ENCODE measurements at regions not wholly inside any gene's neighbourhood (a gene's known extent, or its start where the extent isn't known, plus 50 kb on each side); places are given as distances from the start of the nearest gene placed in this dataset.

GRCh38 chr12:97006585-97006984, 99.5 kb downstream of the NEDD1 start:
- H3K9me1 ChIP-seq (ENCODE audit: control insufficient read depth, extremely low read depth, insufficient read depth, low read length), result no peaks in the 10 kb centered on the region
- H3K79me2 ChIP-seq (ENCODE audit: control insufficient read depth, insufficient read depth, low read length), result no peaks in the 10 kb centered on the region
- no peak overlapping the region for H3K4me2 ChIP-seq (ENCODE audit: control insufficient read depth, extremely low read depth, insufficient read depth, low read depth, low read length)
- H3K9ac ChIP-seq (ENCODE audit: control insufficient read depth, extremely low read depth, insufficient read depth, low read length), result no peak overlapping the region
- H3K4me3 ChIP-seq (ENCODE audit: control insufficient read depth in 2 of 3, extremely low read depth in 1 of 3, insufficient read depth in 2 of 3, low read depth in 1 of 3, low read length in 3 of 3), result no peak overlapping the region
- H3K36me3 ChIP-seq (ENCODE audit: control insufficient read depth in 2 of 2, extremely low read depth in 1 of 2, insufficient read depth in 2 of 2, low read length in 2 of 2), result no peaks in the 10 kb centered on the region
- peak; percentile 28 for DNase-seq (ENCODE audit: low read depth, low spot score)
- TF ChIP-seq CTCF (optimal IDR thresholded peaks at IDR 0.05 in 1 of 3, IDR thresholded peaks at IDR 0.05 in 1 of 3, conservative IDR thresholded peaks at IDR 0.05 in 1 of 3; ENCODE audit: extremely low read depth in 1 of 3, insufficient read depth in 2 of 3, low read length in 3 of 3), result peak in 1 of 3 experiments; percentile 23
- no peak for TF ChIP-seq EZH2 (IDR thresholded peaks at IDR 0.05; ENCODE audit: low read length)
- no peaks in the 10 kb centered on the region for H3K9me3 ChIP-seq (ENCODE audit: control insufficient read depth, low read depth, low read length)
- FAIRE-seq, result no peak
- H2AFZ ChIP-seq (ENCODE audit: control insufficient read depth, low read length), result no peak overlapping the region
- dilution Hi-C loops (cut with MboI; ENCODE audit: extremely low pct_ligation_motif_present, low sequenced_read_pairs), result no loop called here
- no peaks in the 10 kb centered on the region for H4K20me1 ChIP-seq (ENCODE audit: control insufficient read depth, extremely low read depth, insufficient read depth, low read length)
- H3K27ac ChIP-seq (ENCODE audit: control insufficient read depth, insufficient read depth, low read length), result no peak overlapping the region
- peaks cover 3% of the 10 kb centered on the region for H3K4me1 ChIP-seq (ENCODE audit: control insufficient read depth, extremely low read depth, insufficient read depth, low read length)
- H3K27me3 ChIP-seq (ENCODE audit: control insufficient read depth, extremely low read depth, insufficient read depth, low read length), result no peaks in the 10 kb centered on the region

- FAIRE-seq, result no peak
- no peaks in the 10 kb centered on the region for H3K9me1 ChIP-seq (ENCODE audit: control insufficient read depth, extremely low read depth, insufficient read depth, low read length)
- dilution Hi-C loops (cut with MboI; ENCODE audit: extremely low pct_ligation_motif_present, low sequenced_read_pairs), result no loop called here
These were observed 109.1 kb downstream of the NEDD1 start for GRCh38 chr12:97016163-97016562.

More at GRCh38 chr12:97016163-97016562, 109.1 kb downstream of the NEDD1 start:
- no peak overlapping the region for H3K27ac ChIP-seq (ENCODE audit: control insufficient read depth, insufficient read depth, low read length)
- H3K79me2 ChIP-seq (ENCODE audit: control insufficient read depth, insufficient read depth, low read length), result no peaks in the 10 kb centered on the region
- no peak overlapping the region for H3K4me2 ChIP-seq (ENCODE audit: control insufficient read depth, extremely low read depth, insufficient read depth, low read depth, low read length)
- DNase-seq (ENCODE audit: low read depth, low spot score), result no peak
- no peaks in the 10 kb centered on the region for H3K4me1 ChIP-seq (ENCODE audit: control insufficient read depth, extremely low read depth, insufficient read depth, low read length)
- H3K36me3 ChIP-seq (ENCODE audit: control insufficient read depth in 2 of 2, extremely low read depth in 1 of 2, insufficient read depth in 2 of 2, low read length in 2 of 2), result no peaks in the 10 kb centered on the region
- H3K27me3 ChIP-seq (ENCODE audit: control insufficient read depth, extremely low read depth, insufficient read depth, low read length), result no peaks in the 10 kb centered on the region
- H2AFZ ChIP-seq (ENCODE audit: control insufficient read depth, low read length), result no peak overlapping the region
- no peak for TF ChIP-seq EZH2 (IDR thresholded peaks at IDR 0.05; ENCODE audit: low read length)
- TF ChIP-seq CTCF (optimal IDR thresholded peaks at IDR 0.05 in 1 of 3, IDR thresholded peaks at IDR 0.05 in 1 of 3, conservative IDR thresholded peaks at IDR 0.05 in 1 of 3; ENCODE audit: extremely low read depth in 1 of 3, insufficient read depth in 2 of 3, low read length in 3 of 3), result no peak
- no peak overlapping the region for H3K9ac ChIP-seq (ENCODE audit: control insufficient read depth, extremely low read depth, insufficient read depth, low read length)
- H3K9me3 ChIP-seq (ENCODE audit: control insufficient read depth, low read depth, low read length), result no peaks in the 10 kb centered on the region
- H4K20me1 ChIP-seq (ENCODE audit: control insufficient read depth, extremely low read depth, insufficient read depth, low read length), result no peaks in the 10 kb centered on the region
- H3K4me3 ChIP-seq (ENCODE audit: control insufficient read depth in 2 of 3, extremely low read depth in 1 of 3, insufficient read depth in 2 of 3, low read depth in 1 of 3, low read length in 3 of 3), result no peak overlapping the region
